ENCODE measurements at regions not wholly inside any gene's neighbourhood (a gene's known extent, or its start where the extent isn't known, plus 50 kb on each side); places are given as distances from the start of the nearest gene placed in this dataset.

GRCh38 chr2:2828774-2829368 lies 497.8 kb upstream of the MYT1L start:
- no peak for DNase-seq (ENCODE audit: low spot score)

- DNase-seq (ENCODE audit: low spot score), result no peak
Measured at GRCh38 chr2:2827761-2828221, 496.7 kb upstream of the MYT1L start.

- no peak for DNase-seq (ENCODE audit: low spot score)
Measured at GRCh38 chr2:2827046-2827636, 496.1 kb upstream of the MYT1L start.

- DNase-seq (ENCODE audit: low spot score), result no peak
Measured at GRCh38 chr2:2826621-2827020, 495.5 kb upstream of the MYT1L start.

GRCh38 chr2:2826209-2826551 lies 495.1 kb upstream of the MYT1L start:
- no peak for DNase-seq (ENCODE audit: low spot score)

GRCh38 chr2:2825516-2826208 lies 494.6 kb upstream of the MYT1L start:
- DNase-seq (ENCODE audit: low spot score), result no peak

- DNase-seq (ENCODE audit: low spot score), result no peak
Measured at GRCh38 chr2:2825062-2825461, 494.0 kb upstream of the MYT1L start.

GRCh38 chr2:2824588-2824987 lies 493.5 kb upstream of the MYT1L start:
- DNase-seq (ENCODE audit: low spot score), result no peak

- DNase-seq (ENCODE audit: low spot score), result no peak
Measured at GRCh38 chr2:2823061-2823753, 492.1 kb upstream of the MYT1L start.

GRCh38 chr2:2822143-2822542 lies 491.1 kb upstream of the MYT1L start:
- no peak for DNase-seq (ENCODE audit: low spot score)

GRCh38 chr2:2812648-2813047 lies 481.6 kb upstream of the MYT1L start:
- no peak for DNase-seq (ENCODE audit: low spot score)

GRCh38 chr2:2812117-2812516 lies 481.0 kb upstream of the MYT1L start:
- no peak for DNase-seq (ENCODE audit: low spot score)

- DNase-seq (ENCODE audit: low spot score), result no peak
Measured at GRCh38 chr2:2810504-2810903, 479.4 kb upstream of the MYT1L start.

- DNase-seq (ENCODE audit: low spot score), result no peak
Measured at GRCh38 chr2:2809771-2810170, 478.7 kb upstream of the MYT1L start.

GRCh38 chr2:2808551-2809058 lies 477.5 kb upstream of the MYT1L start:
- DNase-seq (ENCODE audit: low spot score), result no peak

- no peak for DNase-seq (ENCODE audit: low spot score)
Measured at GRCh38 chr2:2806711-2807110, 475.6 kb upstream of the MYT1L start.

GRCh38 chr2:2805263-2805662 lies 474.2 kb upstream of the MYT1L start:
- no peak for DNase-seq (ENCODE audit: low spot score)

- DNase-seq (ENCODE audit: low spot score), result no peak
Measured at GRCh38 chr2:2804528-2804927, 473.5 kb upstream of the MYT1L start.

GRCh38 chr2:2801458-2801857 lies 470.4 kb upstream of the MYT1L start:
- DNase-seq (ENCODE audit: low spot score), result no peak

GRCh38 chr2:2800697-2801096 lies 469.6 kb upstream of the MYT1L start:
- no peak for DNase-seq (ENCODE audit: low spot score)

- DNase-seq (ENCODE audit: low spot score), result no peak
Measured at GRCh38 chr2:2800001-2800400, 468.9 kb upstream of the MYT1L start.

- no peak for DNase-seq (ENCODE audit: low spot score)
Measured at GRCh38 chr2:2799151-2799697, 468.1 kb upstream of the MYT1L start.

GRCh38 chr2:2798337-2798736 lies 467.3 kb upstream of the MYT1L start:
- no peak for DNase-seq (ENCODE audit: low spot score)

Data from HuH-7 (cell line).